Activated naive CD8-positive, alpha-beta T cell treated with anti-CD3 and anti-CD28 coated beads, Interleukin-2, amount 50 U/mL, for 24 hours (primary cell): ENCODE measurements at regions not wholly inside any gene's neighbourhood (a gene's known extent, or its start where the extent isn't known, plus 50 kb on each side); places are given as distances from the start of the nearest gene placed in this dataset.

Source experiments
- ATAC-seq: fragments of 150-1000 bp; cut with Tn5 transposase; one replicate; pipeline ENCODE4 v1.10.0; 2021
- DNase-seq: peaks from one replicate; pipeline ENCODE4 v3.0.0; 2021
- H3K27ac Mint-ChIP-seq: one replicate; pipeline ENCODE4 v1.8.0; 2021; ENCODE audit warnings: mild to moderate bottlenecking, mixed read lengths
- H3K27me3 Mint-ChIP-seq: one replicate; pipeline ENCODE4 v1.8.0; 2021; ENCODE audit warnings: mixed read lengths
- H3K36me3 Mint-ChIP-seq: one replicate; pipeline ENCODE4 v1.8.0; 2021; ENCODE audit warnings: low read depth, mixed read lengths
- H3K4me1 Mint-ChIP-seq: one replicate; pipeline ENCODE4 v1.8.0; 2021; ENCODE audit warnings: mixed read lengths
- H3K4me3 Mint-ChIP-seq: one replicate; pipeline ENCODE4 v1.8.0; 2021; ENCODE audit warnings: mild to moderate bottlenecking, moderate library complexity, mixed read lengths
- H3K9me3 Mint-ChIP-seq: one replicate; pipeline ENCODE4 v1.8.0; 2021; ENCODE audit warnings: mixed read lengths

DNA sequence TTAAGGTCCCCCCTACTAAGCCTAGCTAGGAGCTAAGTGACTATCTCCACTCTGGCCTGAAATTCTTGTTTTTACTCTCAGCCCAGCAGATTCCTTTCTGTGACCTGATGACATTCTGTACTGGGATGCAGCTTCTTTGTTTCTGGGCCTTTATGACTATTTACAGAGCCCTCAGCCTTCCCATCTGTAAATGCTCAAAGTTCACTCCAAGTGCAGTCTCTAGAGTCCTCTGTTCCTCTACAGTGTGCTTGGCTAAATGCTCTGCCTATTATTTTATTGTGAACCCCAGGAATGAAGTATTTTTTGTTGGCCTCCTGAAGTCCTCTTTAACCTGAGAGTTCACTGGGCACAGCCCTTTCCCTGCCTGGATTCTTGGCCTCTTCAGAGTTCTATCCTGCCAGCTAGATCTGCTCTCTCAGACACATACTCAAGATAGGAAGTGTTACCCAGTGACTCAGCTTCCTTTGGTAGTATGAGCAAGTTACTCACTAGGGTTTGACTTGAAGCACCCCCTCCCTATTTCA, 278.1 kb upstream of the P2RY1 start:
- Mint-ChIP-seq H3K27me3 (no peaks in the 10 kb centered on the region), H3K27ac (no peak overlapping the region), H3K4me1 (peaks cover 11% of the 10 kb centered on the region), H3K4me3 (no peak overlapping the region), H3K36me3 (no peaks in the 10 kb centered on the region), H3K9me3 (no peaks in the 10 kb centered on the region)
- DNase-seq (no peak), ATAC-seq (peak; percentile 88)

DNA sequence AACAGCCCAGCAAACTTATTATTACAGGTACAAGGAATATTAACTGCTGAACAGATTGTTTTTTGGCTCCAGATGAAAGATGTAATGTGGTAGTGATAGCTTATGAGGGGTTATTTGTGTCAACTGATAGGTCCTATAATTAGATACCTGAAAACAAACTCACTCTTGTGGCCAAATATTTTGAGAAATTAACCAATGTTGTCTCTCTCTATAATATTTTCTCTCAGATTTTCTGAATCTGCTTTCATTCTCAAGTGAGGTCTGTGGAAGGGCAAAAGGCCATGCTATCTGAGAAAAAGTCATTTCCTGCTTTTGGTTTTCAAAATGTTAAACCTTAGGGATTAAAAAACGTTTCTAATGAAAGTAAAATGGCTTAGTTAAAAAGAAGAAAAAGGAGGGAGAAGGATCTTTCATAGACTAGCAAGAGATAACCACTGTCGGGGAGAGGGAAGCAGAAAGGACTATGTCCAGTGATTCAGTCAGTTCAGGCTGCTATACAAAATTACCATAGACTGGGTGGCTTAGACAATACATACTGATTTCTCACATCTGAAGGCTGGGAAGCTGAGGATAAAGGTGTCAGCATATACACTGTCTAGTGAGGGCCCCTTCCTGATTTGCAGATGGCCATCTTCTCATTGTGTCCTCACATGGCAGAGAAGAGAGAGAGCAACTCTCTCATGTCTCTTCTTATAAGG, 277.5 kb upstream of the P2RY1 start:
- Mint-ChIP-seq H3K4me3 (no peak overlapping the region), H3K27ac (no peak overlapping the region), H3K27me3 (no peaks in the 10 kb centered on the region), H3K9me3 (no peaks in the 10 kb centered on the region), H3K36me3 (no peaks in the 10 kb centered on the region), H3K4me1 (peaks cover 11% of the 10 kb centered on the region)
- ATAC-seq (no peak), DNase-seq (no peak)

DNA sequence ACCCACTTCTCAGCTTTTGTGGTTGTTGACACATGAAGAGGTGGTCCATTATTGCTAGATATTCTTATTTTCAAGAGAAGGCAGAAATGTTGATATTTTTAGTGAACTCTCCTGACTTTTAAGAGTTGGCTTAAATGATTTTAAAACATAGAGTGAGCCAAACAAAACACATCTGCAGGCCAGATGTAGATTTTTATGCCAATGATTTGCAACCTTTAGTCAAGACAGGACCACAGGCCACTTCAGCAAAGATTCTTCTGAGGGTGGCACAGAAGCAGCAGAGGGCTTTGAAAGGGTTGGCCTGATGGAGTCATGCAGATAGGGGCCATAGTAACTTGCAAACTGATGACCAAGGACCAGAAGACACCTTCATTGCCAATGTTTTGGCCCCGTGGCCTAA, 276.5 kb upstream of the P2RY1 start:
- no peak overlapping the region for H3K4me3 Mint-ChIP-seq
- DNase-seq = no peak
- no peak for ATAC-seq
- no peak overlapping the region for H3K27ac Mint-ChIP-seq
- H3K27me3 Mint-ChIP-seq = no peaks in the 10 kb centered on the region
- peaks cover 11% of the 10 kb centered on the region for H3K4me1 Mint-ChIP-seq
- H3K36me3 Mint-ChIP-seq = no peaks in the 10 kb centered on the region
- no peaks in the 10 kb centered on the region for H3K9me3 Mint-ChIP-seq

DNA sequence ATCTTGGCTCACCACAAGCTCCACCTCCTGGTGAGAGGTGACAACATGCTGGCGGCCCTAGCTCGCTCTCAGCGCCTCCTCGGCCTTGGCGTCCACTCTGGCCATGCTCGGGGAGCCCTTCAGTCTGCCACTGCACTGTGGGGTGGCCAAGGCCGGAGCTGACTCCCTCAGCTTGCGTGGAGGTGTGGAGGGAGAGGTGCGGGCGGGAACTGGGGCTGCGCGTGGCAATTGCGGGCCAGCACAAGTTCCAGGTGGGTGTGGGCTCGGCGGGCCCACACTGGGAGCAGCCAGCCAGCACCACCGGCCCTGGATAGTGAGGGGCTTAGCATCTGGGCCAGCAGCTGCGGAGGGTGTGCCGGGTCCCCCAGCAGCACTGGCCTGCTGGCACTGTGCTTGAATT, 275.7 kb upstream of the P2RY1 start:
- H3K4me1 Mint-ChIP-seq = peaks cover 11% of the 10 kb centered on the region
- no peak for DNase-seq
- no peak overlapping the region for H3K4me3 Mint-ChIP-seq
- no peak for ATAC-seq
- H3K27me3 Mint-ChIP-seq = no peaks in the 10 kb centered on the region
- no peak overlapping the region for H3K27ac Mint-ChIP-seq
- H3K9me3 Mint-ChIP-seq = no peaks in the 10 kb centered on the region
- H3K36me3 Mint-ChIP-seq = no peaks in the 10 kb centered on the region

DNA sequence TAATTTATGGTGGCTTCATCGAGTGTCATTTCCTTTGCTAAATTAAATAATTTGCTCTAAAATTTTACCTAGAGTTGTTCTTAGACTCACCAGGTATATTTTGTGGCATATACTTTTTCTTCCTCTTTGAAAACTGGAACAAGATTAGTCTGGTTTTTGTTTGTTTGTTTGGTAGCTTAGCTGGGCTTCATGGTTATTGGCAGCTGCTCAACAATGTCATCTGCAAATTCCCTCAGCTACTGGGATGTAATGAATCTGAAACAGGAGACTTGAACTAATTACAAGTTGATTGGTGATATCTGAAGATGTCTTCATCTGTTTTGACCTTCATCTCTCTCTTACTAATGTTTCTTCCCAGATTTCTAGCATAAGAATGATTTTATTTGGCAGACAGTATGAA, 270.5 kb upstream of the P2RY1 start:
- no peak for ATAC-seq
- no peak overlapping the region for H3K27ac Mint-ChIP-seq

DNA sequence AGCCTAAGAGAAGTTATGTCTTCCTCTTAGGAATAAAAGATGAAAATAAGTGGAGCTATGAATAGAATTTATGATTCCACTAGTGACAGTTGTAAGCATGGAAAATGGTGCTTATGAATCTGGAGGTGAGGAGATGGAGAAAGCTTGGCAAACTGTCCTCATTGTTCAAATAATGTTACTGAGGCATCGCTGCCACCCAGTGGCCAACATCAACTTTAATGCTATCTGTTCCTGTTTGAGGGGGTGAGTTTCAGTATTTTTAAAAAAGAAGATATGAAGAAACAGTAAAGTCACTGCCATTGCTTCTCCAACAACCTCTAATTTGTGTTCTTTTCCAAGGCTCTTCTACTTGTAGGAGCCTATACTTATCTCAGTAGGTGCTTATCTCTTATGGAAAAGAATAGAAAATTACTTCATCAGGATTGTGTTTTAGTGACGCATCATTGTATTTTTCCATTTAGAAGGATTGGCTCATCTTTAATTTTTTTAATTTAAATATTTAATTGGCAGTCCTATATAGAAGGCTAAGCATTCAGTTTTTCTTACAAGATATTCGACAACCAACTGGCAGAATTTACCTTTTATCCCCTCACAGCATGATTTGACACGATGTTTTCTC, 260.4 kb upstream of the P2RY1 start:
- Mint-ChIP-seq H3K4me3 (no peak overlapping the region), H3K36me3 (no peaks in the 10 kb centered on the region), H3K27me3 (peaks cover 4% of the 10 kb centered on the region), H3K27ac (no peak overlapping the region), H3K9me3 (no peaks in the 10 kb centered on the region), H3K4me1 (no peaks in the 10 kb centered on the region)
- peak; percentile 16 for DNase-seq
- ATAC-seq = no peak

More for the DNA sequence above, 270.5 kb upstream of the P2RY1 start:
- H3K4me1 Mint-ChIP-seq = no peaks in the 10 kb centered on the region
- no peak overlapping the region for H3K4me3 Mint-ChIP-seq
- DNase-seq = no peak
- H3K36me3 Mint-ChIP-seq = no peaks in the 10 kb centered on the region
- H3K9me3 Mint-ChIP-seq = no peaks in the 10 kb centered on the region
- no peaks in the 10 kb centered on the region for H3K27me3 Mint-ChIP-seq

DNA sequence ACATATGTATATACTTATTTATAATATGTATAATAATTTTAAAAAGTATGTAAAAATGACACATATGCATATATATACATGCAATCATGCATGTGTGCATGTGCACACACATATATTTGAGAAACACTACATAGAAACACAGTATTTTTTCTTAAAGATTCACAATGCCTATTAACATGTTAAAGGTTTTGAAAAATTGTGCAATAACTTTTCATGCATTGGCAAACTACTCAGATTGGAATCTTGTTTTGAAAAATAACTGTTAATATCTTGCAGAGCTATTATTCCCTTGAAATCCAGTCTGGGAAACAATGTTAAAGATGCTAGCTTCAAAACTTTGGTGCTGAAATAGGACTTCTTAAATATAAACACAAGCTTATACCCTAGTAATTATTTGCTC, 256.2 kb upstream of the P2RY1 start:
- Mint-ChIP-seq H3K36me3 (no peaks in the 10 kb centered on the region), H3K27ac (no peak overlapping the region), H3K27me3 (peaks cover 9% of the 10 kb centered on the region), H3K4me1 (no peaks in the 10 kb centered on the region), H3K9me3 (no peaks in the 10 kb centered on the region), H3K4me3 (no peak overlapping the region)
- DNase-seq (no peak), ATAC-seq (no peak)

DNA sequence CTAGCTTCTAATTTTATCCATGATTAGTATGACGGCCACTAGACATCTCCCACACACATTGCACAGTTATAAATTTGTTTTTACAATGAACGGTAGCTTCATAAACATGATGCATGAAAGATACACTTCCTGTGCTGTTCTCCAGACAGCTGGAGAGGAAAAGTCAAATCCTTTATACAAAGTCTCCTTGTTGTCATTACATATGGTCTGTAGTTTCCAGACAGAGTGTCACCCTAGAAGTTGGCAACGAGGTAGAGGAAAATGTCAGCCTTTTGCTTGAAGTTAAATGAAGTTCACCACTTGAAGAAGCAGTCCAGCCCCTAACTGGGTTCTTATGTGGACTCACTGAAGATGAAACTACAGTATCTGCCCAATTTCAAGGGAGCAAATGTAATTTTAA, 253.0 kb upstream of the P2RY1 start:
- ATAC-seq (no peak), DNase-seq (no peak)
- Mint-ChIP-seq H3K27me3 (peaks cover 9% of the 10 kb centered on the region), H3K27ac (no peak overlapping the region), H3K4me1 (no peaks in the 10 kb centered on the region), H3K36me3 (no peaks in the 10 kb centered on the region), H3K9me3 (no peaks in the 10 kb centered on the region), H3K4me3 (no peak overlapping the region)

DNA sequence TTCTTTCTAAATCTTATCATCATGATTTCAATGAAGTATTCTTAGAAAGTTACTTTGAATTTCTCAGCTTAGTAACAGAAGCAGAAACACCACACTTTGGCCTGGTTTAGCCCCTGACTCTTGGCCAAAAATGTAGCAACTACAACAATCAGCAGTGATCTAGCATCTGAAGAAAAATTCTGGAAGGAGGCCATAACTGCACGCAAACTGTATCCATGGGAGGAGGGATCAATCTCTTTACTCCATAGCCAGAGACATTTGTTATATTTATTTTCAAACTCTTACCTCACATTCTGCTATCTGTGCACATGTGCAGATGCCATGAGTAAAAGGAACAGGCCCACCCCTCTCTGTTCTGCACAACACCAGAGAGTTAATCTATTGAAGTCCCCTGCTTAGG, 251.0 kb upstream of the P2RY1 start:
- no peak overlapping the region for H3K27ac Mint-ChIP-seq
- peaks cover 5% of the 10 kb centered on the region for H3K27me3 Mint-ChIP-seq
- no peak overlapping the region for H3K4me3 Mint-ChIP-seq
- H3K36me3 Mint-ChIP-seq = no peaks in the 10 kb centered on the region
- H3K9me3 Mint-ChIP-seq = no peaks in the 10 kb centered on the region
- no peak for DNase-seq
- no peaks in the 10 kb centered on the region for H3K4me1 Mint-ChIP-seq
- ATAC-seq = no peak

DNA sequence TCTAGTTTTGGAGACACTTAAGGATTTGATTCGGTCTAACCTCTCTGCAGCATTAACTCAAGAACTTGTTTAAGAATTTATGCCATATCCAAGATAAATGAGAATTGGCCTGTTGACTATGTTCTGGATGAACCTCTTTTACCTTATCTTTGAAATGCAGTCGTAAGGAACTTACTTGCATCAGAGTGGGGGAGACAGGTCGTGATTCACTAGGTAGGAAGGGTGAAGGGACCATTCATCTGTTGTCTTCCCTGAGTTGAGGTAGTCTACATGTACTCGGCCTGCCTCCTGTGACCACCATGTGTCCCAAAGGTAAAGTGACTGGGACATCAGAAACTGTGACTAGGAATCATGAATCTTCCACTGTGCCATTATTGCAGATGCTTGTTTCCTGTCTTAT, 248.0 kb upstream of the P2RY1 start:
- H3K27me3 Mint-ChIP-seq = no peaks in the 10 kb centered on the region
- no peak for ATAC-seq
- H3K27ac Mint-ChIP-seq = no peak overlapping the region

DNA sequence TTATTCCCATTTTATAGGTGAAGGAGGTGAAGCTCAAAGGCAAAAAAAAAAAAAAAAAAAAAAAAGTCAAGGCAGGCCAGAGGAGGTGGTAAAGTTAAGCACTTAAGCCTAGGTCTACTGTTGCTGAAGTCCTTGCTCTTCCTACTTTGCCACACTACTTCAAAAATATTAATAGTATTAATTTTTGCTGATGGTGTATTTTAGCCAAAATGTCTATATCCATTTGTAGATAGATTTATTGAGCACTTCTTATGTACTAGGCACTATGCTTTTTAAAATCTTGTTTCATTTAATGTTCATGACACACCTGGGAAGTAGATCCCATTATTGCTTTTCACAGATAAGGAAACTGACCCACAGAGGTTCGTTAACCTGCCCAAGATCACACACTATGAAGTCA, 247.1 kb upstream of the P2RY1 start:
- ATAC-seq = no peak
- H3K4me1 Mint-ChIP-seq = no peaks in the 10 kb centered on the region
- H3K27me3 Mint-ChIP-seq = no peaks in the 10 kb centered on the region
- H3K9me3 Mint-ChIP-seq = no peaks in the 10 kb centered on the region
- H3K36me3 Mint-ChIP-seq = no peaks in the 10 kb centered on the region
- DNase-seq = no peak
- H3K4me3 Mint-ChIP-seq = no peak overlapping the region
- no peak overlapping the region for H3K27ac Mint-ChIP-seq

More for the DNA sequence above, 248.0 kb upstream of the P2RY1 start:
- Mint-ChIP-seq H3K4me3 (no peak overlapping the region), H3K36me3 (no peaks in the 10 kb centered on the region), H3K9me3 (no peaks in the 10 kb centered on the region), H3K4me1 (no peaks in the 10 kb centered on the region)
- DNase-seq = no peak

DNA sequence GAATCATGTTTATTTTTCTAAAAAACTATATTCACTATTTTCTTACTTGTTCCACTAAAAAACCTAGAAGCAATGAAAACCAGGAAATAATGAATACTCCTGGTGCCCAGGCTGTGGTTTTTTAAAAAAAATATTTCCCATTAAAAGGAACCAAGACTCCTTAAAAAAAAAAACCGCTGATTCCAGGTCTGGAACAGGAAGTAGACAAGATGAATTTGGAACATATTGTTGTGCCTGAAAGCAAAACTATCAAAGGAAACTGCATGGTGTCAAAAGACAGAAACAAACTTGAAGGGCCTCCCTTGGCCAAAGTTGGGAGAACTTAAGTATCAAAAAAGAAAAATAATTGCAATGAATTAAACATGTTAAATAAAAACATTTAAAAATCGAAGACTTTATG, 245.3 kb upstream of the P2RY1 start:
- H3K36me3 Mint-ChIP-seq = no peaks in the 10 kb centered on the region
- H3K9me3 Mint-ChIP-seq = no peaks in the 10 kb centered on the region
- no peak overlapping the region for H3K27ac Mint-ChIP-seq
- DNase-seq (no peak), ATAC-seq (no peak)
- no peaks in the 10 kb centered on the region for H3K4me1 Mint-ChIP-seq
- H3K4me3 Mint-ChIP-seq = no peak overlapping the region
- H3K27me3 Mint-ChIP-seq = no peaks in the 10 kb centered on the region

DNA sequence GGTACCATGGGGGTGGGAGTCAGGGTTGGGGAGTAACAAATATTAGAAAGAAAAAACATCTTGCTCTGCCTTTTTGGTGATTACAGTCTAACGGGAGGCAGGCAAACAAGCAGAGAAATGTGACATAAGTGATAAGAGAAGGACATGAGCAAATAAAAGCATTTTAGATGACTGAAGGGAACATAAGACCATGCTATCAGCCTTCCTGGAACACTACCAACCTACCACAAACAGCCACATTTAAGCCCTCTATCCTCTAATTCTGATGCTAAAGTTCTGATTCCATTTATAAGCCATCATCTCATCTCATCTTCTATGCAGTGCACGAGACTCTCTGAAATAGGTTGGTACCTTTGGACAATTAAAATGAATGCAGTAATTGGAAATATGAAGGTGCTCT, 243.4 kb upstream of the P2RY1 start:
- Mint-ChIP-seq H3K27ac (no peak overlapping the region), H3K4me1 (peaks cover 8% of the 10 kb centered on the region), H3K4me3 (no peak overlapping the region), H3K9me3 (no peaks in the 10 kb centered on the region), H3K36me3 (no peaks in the 10 kb centered on the region), H3K27me3 (no peaks in the 10 kb centered on the region)
- ATAC-seq = no peak
- no peak for DNase-seq

DNA sequence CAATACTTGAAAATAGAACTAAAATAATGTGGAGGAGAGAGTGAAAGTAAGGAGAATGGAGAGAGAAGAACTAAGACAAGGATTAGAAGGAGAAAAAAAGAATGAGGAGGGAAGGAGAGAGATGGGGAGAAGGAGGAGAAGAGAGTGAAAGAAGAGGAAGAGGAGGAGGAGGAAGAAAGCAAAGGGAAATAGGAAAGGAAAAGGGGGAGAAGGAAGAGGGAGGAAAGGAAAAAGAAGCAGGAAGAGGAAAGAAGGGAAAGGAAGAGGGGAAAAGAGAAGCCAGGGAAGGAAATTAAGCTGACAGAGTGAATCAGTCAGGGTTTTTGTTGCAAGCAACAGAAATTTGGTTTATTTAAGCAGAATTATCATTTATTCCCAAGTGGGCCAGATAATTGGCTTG, 241.7 kb upstream of the P2RY1 start:
- H3K36me3 Mint-ChIP-seq = no peaks in the 10 kb centered on the region
- no peak overlapping the region for H3K4me3 Mint-ChIP-seq
- ATAC-seq (no peak), DNase-seq (no peak)
- H3K27me3 Mint-ChIP-seq = no peaks in the 10 kb centered on the region
- H3K27ac Mint-ChIP-seq = no peak overlapping the region
- H3K9me3 Mint-ChIP-seq = no peaks in the 10 kb centered on the region
- H3K4me1 Mint-ChIP-seq = peaks cover 14% of the 10 kb centered on the region

DNA sequence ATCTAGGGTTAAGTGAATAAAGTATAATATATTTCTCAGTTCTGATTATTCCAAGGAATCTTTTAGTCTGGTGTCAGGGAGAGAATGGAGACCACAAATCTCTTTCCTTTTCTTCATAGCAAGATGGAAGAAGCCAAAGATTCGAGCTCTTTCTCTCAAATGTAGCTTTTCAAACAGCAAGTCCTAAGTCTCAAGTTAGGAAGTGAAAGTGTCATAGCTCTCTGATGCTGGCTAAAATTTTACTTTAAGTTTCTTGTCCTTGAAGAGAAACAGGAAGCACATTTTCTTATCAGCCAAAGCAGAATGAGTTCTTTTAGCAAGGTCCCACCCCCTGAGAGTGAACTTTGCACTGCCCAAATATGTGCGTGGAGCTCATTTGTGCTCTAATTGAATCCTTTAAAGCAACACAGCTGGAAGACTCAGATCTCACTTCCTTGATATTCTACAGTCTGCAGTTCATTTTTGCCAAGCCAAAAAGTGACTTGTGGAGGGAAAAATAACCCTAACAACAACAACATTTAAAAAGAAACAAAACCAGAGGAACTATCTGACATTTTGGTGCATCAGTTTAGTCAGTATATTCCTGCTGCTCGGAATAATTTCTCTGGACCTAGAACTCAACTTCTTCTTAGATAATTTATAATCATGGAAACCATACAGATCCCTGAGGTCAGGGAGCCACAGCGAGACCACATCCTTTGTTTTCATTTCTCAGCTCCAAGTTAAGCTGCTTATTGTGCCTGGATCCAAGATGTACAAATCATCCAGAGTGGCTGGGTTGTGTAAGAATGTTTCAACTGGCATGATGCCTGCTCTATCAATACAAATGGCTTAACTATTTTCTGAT, 238.7 kb upstream of the P2RY1 start:
- H3K9me3 Mint-ChIP-seq = no peaks in the 10 kb centered on the region
- no peaks in the 10 kb centered on the region for H3K27me3 Mint-ChIP-seq
- ATAC-seq (no peak), DNase-seq (no peak)
- peaks cover 14% of the 10 kb centered on the region for H3K4me1 Mint-ChIP-seq
- H3K4me3 Mint-ChIP-seq = no peak overlapping the region
- H3K36me3 Mint-ChIP-seq = no peaks in the 10 kb centered on the region
- peak overlapping the region; percentile 8 for H3K27ac Mint-ChIP-seq
